ENCODE measurements at regions not wholly inside any gene's neighbourhood (a gene's known extent, or its start where the extent isn't known, plus 50 kb on each side); places are given as distances from the start of the nearest gene placed in this dataset.
"Not testable (repeated sequence)": the region's sequence is repeated elsewhere in the genome, so short reads cannot be mapped to it uniquely, and the experiment has no call there.

GRCh38 chr7:94111009-94111408 lies 106.9 kb upstream of the BET1 start:
- DNase-seq: no peak

GRCh38 chr7:94115316-94115715 lies 111.2 kb upstream of the BET1 start:
- no peak for DNase-seq

- no peak for DNase-seq
Measured at GRCh38 chr7:94123136-94123535, 119.0 kb upstream of the BET1 start.

GRCh38 chr7:94127026-94127425 lies 122.9 kb upstream of the BET1 start:
- DNase-seq: no peak

- DNase-seq: no peak
Measured at GRCh38 chr7:94128072-94128471, 123.9 kb upstream of the BET1 start.

- DNase-seq: no peak
Measured at GRCh38 chr7:94129443-94130140, 125.4 kb upstream of the BET1 start.

- no peak for DNase-seq
Measured at GRCh38 chr7:94130716-94131115, 126.6 kb upstream of the BET1 start.

GRCh38 chr7:94133460-94133859 lies 129.3 kb upstream of the BET1 start:
- DNase-seq: no peak

GRCh38 chr7:94135180-94135579 lies 131.0 kb upstream of the BET1 start:
- DNase-seq: no peak

- no peak for DNase-seq
Measured at GRCh38 chr7:94142281-94142680, 138.1 kb upstream of the BET1 start.

- DNase-seq: no peak
Measured at GRCh38 chr7:94145602-94146001, 141.4 kb upstream of the BET1 start.

- no peak for DNase-seq
Measured at GRCh38 chr7:94146408-94146807, 142.3 kb upstream of the BET1 start.

- no peak for DNase-seq
Measured at GRCh38 chr7:94149789-94150545, 145.8 kb upstream of the BET1 start.

- DNase-seq: no peak
Measured at GRCh38 chr7:94154182-94154581, 150.0 kb upstream of the BET1 start.

- DNase-seq: no peak
Measured at GRCh38 chr7:94154858-94155257, 150.7 kb upstream of the BET1 start.

GRCh38 chr7:94157659-94158306 lies 153.6 kb upstream of the BET1 start:
- not testable (repeated sequence) for DNase-seq

- no peak for DNase-seq
Measured at GRCh38 chr7:94160719-94161435, 156.7 kb upstream of the BET1 start.

GRCh38 chr7:94161476-94161875 lies 157.3 kb upstream of the BET1 start:
- no peak for DNase-seq

- no peak for DNase-seq
Measured at GRCh38 chr7:94169682-94170081, 165.5 kb upstream of the BET1 start.

GRCh38 chr7:94170836-94171235 lies 166.7 kb upstream of the BET1 start:
- no peak for DNase-seq

- DNase-seq: no peak
Measured at GRCh38 chr7:94173436-94173835, 169.3 kb upstream of the BET1 start.

GRCh38 chr7:94174375-94174774 lies 170.2 kb upstream of the BET1 start:
- DNase-seq: no peak

- DNase-seq: no peak
Measured at GRCh38 chr7:94174956-94175355, 170.8 kb upstream of the BET1 start.

Measured in hippocampal formation (tissue), 2 donors.